ENCODE measurements at regions not wholly inside any gene's neighbourhood (a gene's known extent, or its start where the extent isn't known, plus 50 kb on each side); places are given as distances from the start of the nearest gene placed in this dataset.

DNA sequence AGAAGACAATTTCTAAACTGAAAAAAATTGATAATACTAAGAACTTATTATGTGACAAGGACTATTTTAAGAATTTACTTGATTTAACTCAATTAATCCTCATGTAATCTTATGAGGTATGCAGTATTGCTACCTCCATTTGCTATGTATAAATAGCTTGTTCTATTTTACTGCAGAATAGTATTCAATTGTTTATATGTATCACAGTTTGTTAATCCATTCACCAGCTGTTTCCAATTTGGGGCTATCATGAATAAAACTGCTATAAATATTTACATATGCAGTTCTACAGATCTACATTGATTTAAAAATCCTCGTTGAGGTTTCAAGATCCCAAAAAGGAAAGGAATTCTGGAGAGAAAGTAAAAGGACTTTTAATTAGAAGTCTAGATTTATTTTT, 54.8 kb upstream of the DOCK10 start:
- Histone ChIP-seq H3K9me3 (no peaks in the 10 kb centered on the region), H3K36me3 (no peaks in the 10 kb centered on the region), H3K27ac (no peak overlapping the region), H3K4me1 (no peaks in the 10 kb centered on the region), H3K27me3 (peaks cover 4% of the 10 kb centered on the region), H3K4me3 (no peak overlapping the region)
- no peak for DNase-seq (ENCODE audit: low spot score in 2 of 2)
- WGBS = 49% methylated on average over 1 of the region's 1 CpG
- TF ChIP-seq EP300 (IDR thresholded peaks at IDR 0.05) (no peak), POLR2AphosphoS5 (IDR thresholded peaks at IDR 0.05) (no peak), POLR2A (IDR thresholded peaks at IDR 0.05) (no peak)
- TF ChIP-seq, protein P1, sequence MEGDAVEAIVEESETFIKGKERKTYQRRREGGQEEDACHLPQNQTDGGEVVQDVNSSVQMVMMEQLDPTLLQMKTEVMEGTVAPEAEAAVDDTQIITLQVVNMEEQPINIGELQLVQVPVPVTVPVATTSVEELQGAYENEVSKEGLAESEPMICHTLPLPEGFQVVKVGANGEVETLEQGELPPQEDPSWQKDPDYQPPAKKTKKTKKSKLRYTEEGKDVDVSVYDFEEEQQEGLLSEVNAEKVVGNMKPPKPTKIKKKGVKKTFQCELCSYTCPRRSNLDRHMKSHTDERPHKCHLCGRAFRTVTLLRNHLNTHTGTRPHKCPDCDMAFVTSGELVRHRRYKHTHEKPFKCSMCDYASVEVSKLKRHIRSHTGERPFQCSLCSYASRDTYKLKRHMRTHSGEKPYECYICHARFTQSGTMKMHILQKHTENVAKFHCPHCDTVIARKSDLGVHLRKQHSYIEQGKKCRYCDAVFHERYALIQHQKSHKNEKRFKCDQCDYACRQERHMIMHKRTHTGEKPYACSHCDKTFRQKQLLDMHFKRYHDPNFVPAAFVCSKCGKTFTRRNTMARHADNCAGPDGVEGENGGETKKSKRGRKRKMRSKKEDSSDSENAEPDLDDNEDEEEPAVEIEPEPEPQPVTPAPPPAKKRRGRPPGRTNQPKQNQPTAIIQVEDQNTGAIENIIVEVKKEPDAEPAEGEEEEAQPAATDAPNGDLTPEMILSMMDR (IDR thresholded peaks at IDR 0.05) = no peak

All from suprapubic skin (tissue), 4 donors.